ENCODE measurements at regions not wholly inside any gene's neighbourhood (a gene's known extent, or its start where the extent isn't known, plus 50 kb on each side); places are given as distances from the start of the nearest gene placed in this dataset.
A peak's percentile ranks its signal among the peaks of the same experiment; 100 is the strongest.

GRCh38 chr9:107711542-107711941 lies 222.0 kb upstream of the KLF4 start:
- dilution Hi-C loops (cut with HindIII; ENCODE audit: low sequenced_read_pairs, unreplicated experiment) (no loop called here), in situ Hi-C loops (cut with MboI; ENCODE audit: low sequenced_read_pairs) (no loop called here), intact Hi-C loops (cut with micrococcal nuclease) (no loop called here)
- no peak overlapping the region for H3K9ac ChIP-seq (ENCODE audit: low read depth, low read length)
- peak; percentile 13; the same call in 1 of the 2 replicates for TF ChIP-seq FOS (IDR thresholded peaks at IDR 0.05; ENCODE audit: low read depth, low read length)
- TF ChIP-seq CEBPB (IDR thresholded peaks at IDR 0.05; ENCODE audit: low read depth, low read length): 0 out of 2 replicates have a peak, but pooled peaks have one; percentile 13
- TF ChIP-seq RAD21 (IDR thresholded peaks at IDR 0.05; ENCODE audit: low read length): no peak
- no peak overlapping the region for H3K4me3 ChIP-seq (ENCODE audit: insufficient read depth, low read depth, low read length)
- H3K4me1 ChIP-seq (ENCODE audit: control insufficient read depth, insufficient read depth, low read length): peaks cover 12% of the 10 kb centered on the region
- no peak overlapping the region for H3K23ac ChIP-seq (ENCODE audit: low read depth, low read length)
- H3K9me1 ChIP-seq (ENCODE audit: insufficient read depth, low read length): peaks cover 7% of the 10 kb centered on the region; the same call in 1 of the 2 replicates
- no peak overlapping the region for H3K27ac ChIP-seq (ENCODE audit: insufficient read depth, low read length)
- no peak overlapping the region for H2BK5ac ChIP-seq (ENCODE audit: low read depth, low read length, poor library complexity, severe bottlenecking)
- H2AFZ ChIP-seq (replicated peaks; ENCODE audit: low read length, poor library complexity): no peak overlapping the region
- no TSS peak for BruUV-seq (replicated peaks)
- H3K56ac ChIP-seq (ENCODE audit: extremely low read depth, insufficient read depth, low read length): no peak overlapping the region
- H3K14ac ChIP-seq (replicated peaks; ENCODE audit: low read depth, low read length): no peak overlapping the region
- H3K9me3 ChIP-seq (ENCODE audit: control insufficient read depth, insufficient read depth, low read length): no peaks in the 10 kb centered on the region; the same call in 1 of the 2 replicates
- WGBS, 2 experiments (ENCODE audit: extremely low coverage in 2 of 2, insufficient read length in 1 of 2): 60% methylated on average over 1 of the region's 6 CpGs; no CpG with 5 or more reads in 1 of the 2 experiments
- H3K36me3 ChIP-seq (ENCODE audit: control insufficient read depth, insufficient read depth, low read length): no peaks in the 10 kb centered on the region
- 0 out of 3 replicates have a peak overlapping the region, but pooled peaks have one; percentile 47 for H2BK15ac ChIP-seq (ENCODE audit: low read depth, low read length)
- no peak overlapping the region for H2AK9ac ChIP-seq (replicated peaks; ENCODE audit: low read depth, low read length, poor library complexity)
- H4K8ac ChIP-seq (ENCODE audit: low read depth in 2 of 2, low read length in 2 of 2): no peak overlapping the region; a peak in 1 of 4 replicates
- H3K27me3 ChIP-seq (ENCODE audit: control insufficient read depth, insufficient read depth, low read length): peaks cover 3% of the 10 kb centered on the region; the same call in 1 of the 2 replicates
- no peak overlapping the region for H3K4ac ChIP-seq (ENCODE audit: low read depth, low read length)
- no peak overlapping the region for H2BK120ac ChIP-seq (ENCODE audit: low read depth, low read length)
- no peak overlapping the region for H3K18ac ChIP-seq (ENCODE audit: low read depth, low read length)
- no peak for ATAC-seq (ENCODE audit: low read depth)
- DNase-seq: peak; percentile 89
- no peaks in the 10 kb centered on the region for H3K79me1 ChIP-seq (ENCODE audit: low read depth in 1 of 2, low read length in 2 of 2)
- no peak overlapping the region for H4K91ac ChIP-seq (ENCODE audit: insufficient read depth, low read depth, low read length)
- H4K20me1 ChIP-seq (ENCODE audit: insufficient read depth, low read length): no peaks in the 10 kb centered on the region
- no peak overlapping the region for H3K4me2 ChIP-seq (ENCODE audit: low read depth, low read length)
- no peak overlapping the region for H2AK5ac ChIP-seq (ENCODE audit: low read depth, low read length)
- CTCF ChIA-PET: interaction anchor here (1.3 kb wide), 1 partner anchor 24 kb away, joined by 3 read pairs; no protein-coding TSS in a partner anchor
- POLR2A ChIA-PET (ENCODE audit: unreplicated experiment): no interaction called here
- H2BK20ac ChIP-seq (ENCODE audit: low read depth, low read length): no peak overlapping the region
- no peak overlapping the region; the same call in 1 of the 2 replicates for H4K5ac ChIP-seq (ENCODE audit: low read depth, low read length)
